ENCODE measurements at regions not wholly inside any gene's neighbourhood (a gene's known extent, or its start where the extent isn't known, plus 50 kb on each side); places are given as distances from the start of the nearest gene placed in this dataset.

DNA sequence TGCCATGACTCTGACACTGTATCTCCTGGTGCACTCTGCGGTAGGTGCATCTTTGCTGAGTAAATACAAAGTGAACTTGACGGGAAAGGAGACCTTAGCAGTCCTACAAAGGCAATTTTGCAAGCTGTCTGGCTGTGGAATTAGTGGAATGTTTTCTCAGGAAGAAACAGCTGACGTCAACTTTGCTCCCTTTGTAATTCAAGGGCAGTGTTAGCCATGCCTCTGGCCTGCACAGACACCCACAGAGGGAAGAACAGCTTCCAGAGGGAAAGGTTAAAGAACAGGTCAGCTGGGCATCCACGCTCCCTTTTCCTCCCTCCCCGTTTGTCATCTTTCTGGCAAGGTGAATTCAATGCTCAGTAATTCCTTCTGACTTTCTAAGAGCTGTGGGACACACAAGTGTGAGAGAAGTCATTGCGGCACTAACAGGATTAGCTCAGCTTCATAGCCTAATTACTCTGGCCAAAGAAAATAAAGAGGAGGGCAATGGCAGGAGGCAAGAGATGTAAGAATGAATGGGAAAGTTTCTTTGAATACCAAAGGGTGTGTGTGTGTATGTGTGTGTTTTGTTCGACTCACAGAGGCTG is 476.9 kb upstream of the GOT2 start (continued):
- no peak for TF ChIP-seq ZNF780A (CRISPR knock-in tag; IDR thresholded peaks at IDR 0.05)
- no peak for TF ChIP-seq CEBPZ (IDR thresholded peaks at IDR 0.05; ENCODE audit: low read length)
- TF ChIP-seq, protein P1, sequence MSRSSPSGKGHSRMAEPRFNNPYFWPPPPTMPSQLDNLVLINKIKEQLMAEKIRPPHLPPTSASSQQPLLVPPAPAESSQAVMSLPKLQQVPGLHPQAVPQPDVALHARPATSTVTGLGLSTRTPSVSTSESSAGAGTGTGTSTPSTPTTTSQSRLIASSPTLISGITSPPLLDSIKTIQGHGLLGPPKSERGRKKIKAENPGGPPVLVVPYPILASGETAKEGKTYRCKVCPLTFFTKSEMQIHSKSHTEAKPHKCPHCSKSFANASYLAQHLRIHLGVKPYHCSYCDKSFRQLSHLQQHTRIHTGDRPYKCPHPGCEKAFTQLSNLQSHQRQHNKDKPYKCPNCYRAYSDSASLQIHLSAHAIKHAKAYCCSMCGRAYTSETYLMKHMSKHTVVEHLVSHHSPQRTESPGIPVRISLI (CRISPR knock-in tag; IDR thresholded peaks at IDR 0.05; ENCODE audit: borderline replicate concordance), result no peak
- peak; percentile 97 for TF ChIP-seq ZNF33A (CRISPR knock-in tag; IDR thresholded peaks at IDR 0.05; ENCODE audit: borderline replicate concordance)
- TF ChIP-seq REPIN1 (CRISPR knock-in tag; IDR thresholded peaks at IDR 0.05; ENCODE audit: borderline replicate concordance, low read depth), result peak; percentile 68; the same call in 1 of the 2 replicates
- TF ChIP-seq, protein P2, sequence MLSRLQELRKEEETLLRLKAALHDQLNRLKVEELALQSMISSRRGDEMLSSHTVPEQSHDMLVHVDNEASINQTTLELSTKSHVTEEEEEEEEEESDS (CRISPR knock-in tag; IDR thresholded peaks at IDR 0.05; ENCODE audit: borderline replicate concordance), result no peak
- TF ChIP-seq MYNN (CRISPR knock-in tag; IDR thresholded peaks at IDR 0.05; ENCODE audit: low read depth), result no peak
- 0 out of 3 replicates have a peak, but pooled peaks have one; percentile 15 for TF ChIP-seq MXI1 (IDR thresholded peaks at IDR 0.05; ENCODE audit: borderline replicate concordance, low read depth, low read length)
- TF ChIP-seq PAWR (CRISPR knock-in tag; IDR thresholded peaks at IDR 0.05; ENCODE audit: borderline replicate concordance), result no peak
- TF ChIP-seq, protein P3, sequence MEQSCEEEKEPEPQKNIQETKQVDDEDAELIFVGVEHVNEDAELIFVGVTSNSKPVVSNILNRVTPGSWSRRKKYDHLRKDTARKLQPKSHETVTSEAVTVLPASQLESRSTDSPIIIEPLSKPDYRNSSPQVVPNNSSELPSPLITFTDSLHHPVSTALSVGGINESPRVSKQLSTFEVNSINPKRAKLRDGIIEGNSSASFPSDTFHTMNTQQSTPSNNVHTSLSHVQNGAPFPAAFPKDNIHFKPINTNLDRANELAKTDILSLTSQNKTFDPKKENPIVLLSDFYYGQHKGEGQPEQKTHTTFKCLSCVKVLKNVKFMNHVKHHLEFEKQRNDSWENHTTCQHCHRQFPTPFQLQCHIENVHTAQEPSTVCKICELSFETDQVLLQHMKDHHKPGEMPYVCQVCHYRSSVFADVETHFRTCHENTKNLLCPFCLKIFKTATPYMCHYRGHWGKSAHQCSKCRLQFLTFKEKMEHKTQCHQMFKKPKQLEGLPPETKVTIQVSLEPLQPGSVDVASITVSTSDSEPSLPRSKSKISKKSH (CRISPR knock-in tag; IDR thresholded peaks at IDR 0.05; ENCODE audit: borderline replicate concordance), result no peak
- TF ChIP-seq SUZ12 (IDR thresholded peaks at IDR 0.05; ENCODE audit: low read depth, low read length), result no peak
- TF ChIP-seq MTA1 (CRISPR knock-in tag; IDR thresholded peaks at IDR 0.05; ENCODE audit: borderline replicate concordance), result no peak
- TF ChIP-seq TOE1 (CRISPR knock-in tag; IDR thresholded peaks at IDR 0.05), result no peak
- TF ChIP-seq, protein P4, sequence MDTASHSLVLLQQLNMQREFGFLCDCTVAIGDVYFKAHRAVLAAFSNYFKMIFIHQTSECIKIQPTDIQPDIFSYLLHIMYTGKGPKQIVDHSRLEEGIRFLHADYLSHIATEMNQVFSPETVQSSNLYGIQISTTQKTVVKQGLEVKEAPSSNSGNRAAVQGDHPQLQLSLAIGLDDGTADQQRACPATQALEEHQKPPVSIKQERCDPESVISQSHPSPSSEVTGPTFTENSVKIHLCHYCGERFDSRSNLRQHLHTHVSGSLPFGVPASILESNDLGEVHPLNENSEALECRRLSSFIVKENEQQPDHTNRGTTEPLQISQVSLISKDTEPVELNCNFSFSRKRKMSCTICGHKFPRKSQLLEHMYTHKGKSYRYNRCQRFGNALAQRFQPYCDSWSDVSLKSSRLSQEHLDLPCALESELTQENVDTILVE (CRISPR knock-in tag; IDR thresholded peaks at IDR 0.05), result peak; percentile 61; the same call in 1 of the 2 replicates
- TF ChIP-seq SP4 (CRISPR knock-in tag; IDR thresholded peaks at IDR 0.05), result peak; percentile 33; the same call in 1 of the 2 replicates
- peak; percentile 84 for TF ChIP-seq JUN (CRISPR knock-in tag; IDR thresholded peaks at IDR 0.05)
- TF ChIP-seq SRF (IDR thresholded peaks at IDR 0.05; ENCODE audit: low read depth, low read length), result no peak
- TF ChIP-seq DRAP1 (CRISPR knock-in tag; IDR thresholded peaks at IDR 0.05), result peak; percentile 34; the same call in 1 of the 2 replicates
- TF ChIP-seq, protein P5, sequence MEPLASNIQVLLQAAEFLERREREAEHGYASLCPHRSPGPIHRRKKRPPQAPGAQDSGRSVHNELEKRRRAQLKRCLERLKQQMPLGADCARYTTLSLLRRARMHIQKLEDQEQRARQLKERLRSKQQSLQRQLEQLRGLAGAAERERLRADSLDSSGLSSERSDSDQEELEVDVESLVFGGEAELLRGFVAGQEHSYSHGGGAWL (CRISPR knock-in tag; IDR thresholded peaks at IDR 0.05), result no peak
- TF ChIP-seq, protein P6, sequence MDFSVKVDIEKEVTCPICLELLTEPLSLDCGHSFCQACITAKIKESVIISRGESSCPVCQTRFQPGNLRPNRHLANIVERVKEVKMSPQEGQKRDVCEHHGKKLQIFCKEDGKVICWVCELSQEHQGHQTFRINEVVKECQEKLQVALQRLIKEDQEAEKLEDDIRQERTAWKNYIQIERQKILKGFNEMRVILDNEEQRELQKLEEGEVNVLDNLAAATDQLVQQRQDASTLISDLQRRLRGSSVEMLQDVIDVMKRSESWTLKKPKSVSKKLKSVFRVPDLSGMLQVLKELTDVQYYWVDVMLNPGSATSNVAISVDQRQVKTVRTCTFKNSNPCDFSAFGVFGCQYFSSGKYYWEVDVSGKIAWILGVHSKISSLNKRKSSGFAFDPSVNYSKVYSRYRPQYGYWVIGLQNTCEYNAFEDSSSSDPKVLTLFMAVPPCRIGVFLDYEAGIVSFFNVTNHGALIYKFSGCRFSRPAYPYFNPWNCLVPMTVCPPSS (IDR thresholded peaks at IDR 0.05), result no peak

Measured in HepG2 (cell line).